OCI-LY3 (cell line): ENCODE measurements at regions not wholly inside any gene's neighbourhood (a gene's known extent, or its start where the extent isn't known, plus 50 kb on each side); places are given as distances from the start of the nearest gene placed in this dataset.
"Not testable (repeated sequence)": the region's sequence is repeated elsewhere in the genome, so short reads cannot be mapped to it uniquely, and the experiment has no call there.

Experiments
- H2AFZ ChIP-seq: fragments of 200-600, 300-600 bp; shearing (Covaris generic); 2 replicates; pipeline ENCODE4 v1.6.0; 2014; ENCODE audit warnings: antibody characterized with exemption, low read depth, low read length
- H3K27ac ChIP-seq: fragments of 200-600, 300-600 bp; sonication (generic); 2 replicates; pipeline ENCODE4 v1.5.1; 2014; ENCODE audit warnings: mild to moderate bottlenecking, low read length, moderate library complexity, mixed read lengths
- H3K27me3 ChIP-seq: fragments of 200-600, 300-600 bp; sonication (generic); 2 replicates; pipeline ENCODE4 v1.6.1; 2014; ENCODE audit warnings: low read depth, low read length, mixed read lengths
- H3K36me3 ChIP-seq: fragments of 200-600, 300-600 bp; sonication (generic); replicated peaks from 2 replicates; pipeline ENCODE3; 2014; ENCODE audit warnings: low read depth, low read length, mixed read lengths
- H3K4me1 ChIP-seq: fragments of 300-600, 200-600 bp; sonication (generic); 2 replicates; pipeline ENCODE4 v1.6.1; 2014; ENCODE audit warnings: low read length, mixed read lengths
- H3K4me2 ChIP-seq: fragments of 200-600, 300-600 bp; sonication (generic); 2 replicates; pipeline ENCODE4 v1.6.1; 2014; ENCODE audit warnings: low read length, mixed read lengths
- H3K4me3 ChIP-seq: fragments of 300-600, 200-600 bp; sonication (generic); 2 replicates; pipeline ENCODE4 v1.5.1; 2014; ENCODE audit warnings: antibody characterized with exemption, mild to moderate bottlenecking, low read length, moderate library complexity
- H3K79me2 ChIP-seq: fragments of 300-600, 200-600 bp; shearing (Covaris generic); 2 replicates; pipeline ENCODE4 v1.6.1; 2014; ENCODE audit warnings: mild to moderate bottlenecking, low read length, mixed read lengths
- H3K9ac ChIP-seq: fragments of 300-600, 200-600 bp; shearing (Covaris generic); 2 replicates; pipeline ENCODE4 v1.6.0; 2014; ENCODE audit warnings: mild to moderate bottlenecking, low read length, moderate library complexity
- H3K9me3 ChIP-seq: fragments of 200-600, 300-600 bp; shearing (Covaris generic); 2 replicates; pipeline ENCODE4 v1.6.1; 2014; ENCODE audit warnings: low read length, mixed read lengths; ENCODE audit not compliant: insufficient read depth
- H4K20me1 ChIP-seq: fragments of 200-600, 300-600 bp; sonication (generic); 2 replicates; pipeline ENCODE4 v1.6.1; 2016; ENCODE audit warnings: low read length, mixed read lengths; ENCODE audit not compliant: insufficient read depth
- EZH2phosphoT487 ChIP-seq: fragments of 200-600 bp; shearing (Covaris generic); IDR thresholded peaks from 2 replicates; pipeline ENCODE4 v1.6.1; 2018; ENCODE audit warnings: antibody characterized with exemption, mixed run types, low read depth
- TF ChIP-seq, protein P1 (sequence below): fragments of 200-600, 300-600 bp; sonication (generic); IDR thresholded peaks from 2 replicates; pipeline ENCODE4 v1.5.1; 2014; ENCODE audit warnings: antibody characterized with exemption, low read length, low read depth

DNA sequence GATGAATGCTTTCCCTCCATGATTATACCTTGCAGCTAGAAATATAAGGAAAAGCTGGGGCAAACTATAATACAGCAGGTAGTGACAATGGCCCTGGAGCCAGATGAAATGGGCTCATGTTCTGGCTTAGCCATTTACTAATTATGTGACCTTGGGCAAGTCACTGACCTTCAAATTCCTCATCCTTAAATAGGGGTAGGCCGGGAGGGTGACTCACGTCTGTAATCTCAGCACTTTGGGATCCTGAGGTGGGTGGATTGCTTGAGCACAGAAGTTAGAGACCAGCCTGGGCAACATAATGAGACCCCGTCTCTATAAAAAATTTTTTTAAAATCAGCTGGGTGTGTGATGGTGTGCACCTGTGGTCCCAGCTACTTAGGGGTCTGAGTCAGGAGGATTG, 155.4 kb downstream of the C12orf75 start:
- H4K20me1 ChIP-seq: no peaks in the 10 kb centered on the region
- no peak overlapping the region for H2AFZ ChIP-seq
- no peaks in the 10 kb centered on the region for H3K79me2 ChIP-seq
- H3K4me3 ChIP-seq: no peak overlapping the region
- H3K36me3 ChIP-seq: no peaks in the 10 kb centered on the region
- no peak overlapping the region for H3K27ac ChIP-seq
- TF ChIP-seq, protein P1, sequence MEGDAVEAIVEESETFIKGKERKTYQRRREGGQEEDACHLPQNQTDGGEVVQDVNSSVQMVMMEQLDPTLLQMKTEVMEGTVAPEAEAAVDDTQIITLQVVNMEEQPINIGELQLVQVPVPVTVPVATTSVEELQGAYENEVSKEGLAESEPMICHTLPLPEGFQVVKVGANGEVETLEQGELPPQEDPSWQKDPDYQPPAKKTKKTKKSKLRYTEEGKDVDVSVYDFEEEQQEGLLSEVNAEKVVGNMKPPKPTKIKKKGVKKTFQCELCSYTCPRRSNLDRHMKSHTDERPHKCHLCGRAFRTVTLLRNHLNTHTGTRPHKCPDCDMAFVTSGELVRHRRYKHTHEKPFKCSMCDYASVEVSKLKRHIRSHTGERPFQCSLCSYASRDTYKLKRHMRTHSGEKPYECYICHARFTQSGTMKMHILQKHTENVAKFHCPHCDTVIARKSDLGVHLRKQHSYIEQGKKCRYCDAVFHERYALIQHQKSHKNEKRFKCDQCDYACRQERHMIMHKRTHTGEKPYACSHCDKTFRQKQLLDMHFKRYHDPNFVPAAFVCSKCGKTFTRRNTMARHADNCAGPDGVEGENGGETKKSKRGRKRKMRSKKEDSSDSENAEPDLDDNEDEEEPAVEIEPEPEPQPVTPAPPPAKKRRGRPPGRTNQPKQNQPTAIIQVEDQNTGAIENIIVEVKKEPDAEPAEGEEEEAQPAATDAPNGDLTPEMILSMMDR: no peak
- no peak for TF ChIP-seq EZH2phosphoT487
- no peak overlapping the region for H3K4me2 ChIP-seq
- H3K9ac ChIP-seq: no peak overlapping the region
- no peaks in the 10 kb centered on the region for H3K9me3 ChIP-seq
- H3K4me1 ChIP-seq: peaks cover 4% of the 10 kb centered on the region; the same call in 1 of the 2 replicates
- no peaks in the 10 kb centered on the region for H3K27me3 ChIP-seq

GRCh38 chr12:105487963-105488362, 157.5 kb downstream of the C12orf75 start:
- H3K9ac ChIP-seq: no peak overlapping the region
- no peak overlapping the region for H2AFZ ChIP-seq
- no peak overlapping the region for H3K4me3 ChIP-seq
- peaks cover 4% of the 10 kb centered on the region; the same call in 1 of the 2 replicates for H3K4me1 ChIP-seq
- H3K27ac ChIP-seq: no peak overlapping the region
- H3K4me2 ChIP-seq: no peak overlapping the region
- no peaks in the 10 kb centered on the region for H3K79me2 ChIP-seq
- H3K27me3 ChIP-seq: no peaks in the 10 kb centered on the region
- TF ChIP-seq, protein P1: no peak
- TF ChIP-seq EZH2phosphoT487: no peak
- no peaks in the 10 kb centered on the region for H4K20me1 ChIP-seq
- no peaks in the 10 kb centered on the region for H3K9me3 ChIP-seq
- H3K36me3 ChIP-seq: no peaks in the 10 kb centered on the region

DNA sequence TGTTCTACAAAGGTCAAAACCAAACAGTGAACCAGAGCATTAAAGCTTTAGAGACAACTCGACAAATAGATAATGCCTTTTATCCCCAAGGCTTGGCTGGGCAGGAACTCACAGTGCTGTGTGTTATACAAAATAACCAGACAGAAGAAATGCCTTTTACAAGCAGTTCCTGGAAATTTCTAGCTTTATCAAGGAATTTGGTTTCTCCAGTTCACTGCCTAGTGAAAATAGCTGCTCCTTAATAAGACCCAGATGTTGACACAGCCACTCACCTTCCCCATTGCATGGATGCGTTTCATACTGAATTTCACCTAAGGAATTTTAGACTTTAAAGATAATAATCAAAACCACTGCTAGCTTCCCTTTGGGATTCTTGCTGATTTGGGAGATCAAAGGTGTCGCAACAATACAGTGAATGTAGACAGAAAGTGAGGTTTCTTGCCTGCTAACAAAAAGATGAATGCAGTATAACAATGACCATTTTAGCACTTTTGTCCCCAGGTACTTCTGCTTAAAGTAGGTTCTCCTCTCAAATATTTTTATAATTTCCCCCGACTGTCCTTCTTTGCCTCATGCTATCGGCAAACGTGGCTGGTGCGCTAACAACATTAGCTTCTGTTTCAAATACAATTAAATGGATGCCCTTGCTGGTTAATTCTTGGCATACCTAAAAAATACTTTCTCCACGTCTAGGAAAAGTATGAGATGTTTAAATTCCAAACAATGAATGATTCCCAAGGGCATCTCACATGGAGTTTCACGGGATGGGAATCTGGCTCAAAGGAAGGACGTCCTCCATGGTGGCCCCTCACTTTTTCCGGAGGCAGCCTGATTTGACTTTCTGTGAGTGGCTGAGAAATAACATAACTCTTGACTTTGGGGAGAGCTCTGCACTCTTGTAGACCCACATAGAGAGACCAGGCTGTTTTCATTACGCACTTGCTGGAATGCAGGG, 162.4 kb downstream of the C12orf75 start:
- Histone ChIP-seq H3K4me2 (no peak overlapping the region), H3K27ac (no peak overlapping the region), H3K9ac (no peak overlapping the region), H3K4me1 (peaks cover 4% of the 10 kb centered on the region; the same call in 1 of the 2 replicates), H3K9me3 (no peaks in the 10 kb centered on the region), H3K4me3 (no peak overlapping the region), H3K27me3 (no peaks in the 10 kb centered on the region), H2AFZ (no peak overlapping the region), H3K36me3 (no peaks in the 10 kb centered on the region), H4K20me1 (no peaks in the 10 kb centered on the region), H3K79me2 (no peaks in the 10 kb centered on the region)
- TF ChIP-seq, protein P1: no peak
- TF ChIP-seq EZH2phosphoT487: no peak

- H3K27me3 ChIP-seq: no peaks in the 10 kb centered on the region; the same call in 1 of the 2 replicates
- H4K20me1 ChIP-seq: no peaks in the 10 kb centered on the region
- H3K79me2 ChIP-seq: no peaks in the 10 kb centered on the region
- H2AFZ ChIP-seq: no peak overlapping the region
- no peaks in the 10 kb centered on the region for H3K36me3 ChIP-seq
- no peak overlapping the region for H3K4me3 ChIP-seq
- TF ChIP-seq EZH2phosphoT487: no peak
- TF ChIP-seq, protein P1: no peak
- H3K4me2 ChIP-seq: no peak overlapping the region
- H3K27ac ChIP-seq: no peak overlapping the region
- no peaks in the 10 kb centered on the region for H3K9me3 ChIP-seq
- no peaks in the 10 kb centered on the region for H3K4me1 ChIP-seq
- H3K9ac ChIP-seq: no peak overlapping the region
Measured at GRCh38 chr12:105499205-105499604, 168.7 kb downstream of the C12orf75 start.

GRCh38 chr12:105500676-105501075, 170.2 kb downstream of the C12orf75 start:
- not testable (repeated sequence) for H3K27ac ChIP-seq, H2AFZ ChIP-seq, H3K9me3 ChIP-seq, H3K9ac ChIP-seq, H3K4me1 ChIP-seq, H4K20me1 ChIP-seq, H3K4me3 ChIP-seq, H3K27me3 ChIP-seq, H3K36me3 ChIP-seq, H3K79me2 ChIP-seq, H3K4me2 ChIP-seq
